K562 (cell line): ENCODE measurements at regions not wholly inside any gene's neighbourhood (a gene's known extent, or its start where the extent isn't known, plus 50 kb on each side); places are given as distances from the start of the nearest gene placed in this dataset.

Experiments used
- ATF3 ChIP-seq, 2 experiments: fragments of 450-650 bp in 1 of 2; sonication (generic) in 1 of 2; formaldehyde crosslinking in 1 of 2; IDR thresholded peaks in 1 of 2; conservative IDR thresholded peaks in 1 of 2; 2 replicates each; pipeline versions ENCODE4 v1.6.1 to v1.8.1; 2016 to 2023; ENCODE audit warnings: mild to moderate bottlenecking in 2 of 2, moderate library complexity in 2 of 2, inconsistent platforms in 1 of 2, missing genetic modification reagents in 1 of 2
- CTCF ChIP-seq, 3 experiments: IDR thresholded peaks in 2 of 3; conservative IDR thresholded peaks in 1 of 3; 2 replicates each; pipeline ENCODE4 v1.5.1; 2011 to 2012; ENCODE audit warnings: low read length in 3 of 3, mild to moderate bottlenecking in 3 of 3, control low read depth in 2 of 3, improper control_type of control experiment in 1 of 3, inconsistent platforms in 1 of 3, low read depth in 1 of 3, mixed read lengths in 1 of 3, moderate library complexity in 1 of 3; ENCODE audit not compliant: insufficient read depth in 2 of 3
- JUND ChIP-seq, 2 experiments: IDR thresholded peaks; 2 replicates in 1 of 2; 3 replicates in 1 of 2; pipeline ENCODE4 v1.6.1; 2011; ENCODE audit warnings: borderline replicate concordance in 2 of 2, low read depth in 2 of 2, low read length in 2 of 2, improper control_type of control experiment in 1 of 2, missing biosample characterization in 1 of 2, missing genetic modification characterization in 1 of 2, missing genetic modification reagents in 1 of 2
- MEF2A ChIP-seq: IDR thresholded peaks from 2 replicates; pipeline ENCODE4 v1.6.1; 2011; ENCODE audit warnings: low read depth, mild to moderate bottlenecking, low read length, moderate library complexity; ENCODE audit not compliant: control insufficient read depth
- POLR2AphosphoS5 ChIP-seq: IDR thresholded peaks from 2 replicates; pipeline ENCODE4 v1.6.1; 2011; ENCODE audit warnings: mild to moderate bottlenecking, low read depth, low read length, moderate library complexity; ENCODE audit not compliant: control insufficient read depth, insufficient read depth
- SRF ChIP-seq, 2 experiments: fragments of 250-450, 450-650 bp in 1 of 2; sonication (Bioruptor Pico) in 1 of 2; sonication (generic) in 1 of 2; formaldehyde crosslinking; IDR thresholded peaks; 2 replicates each; pipeline versions ENCODE4 v1.5.0 to v1.5.1; 2020 to 2022; ENCODE audit warnings: mild to moderate bottlenecking in 1 of 2, missing genetic modification reagents in 1 of 2
- ZNF232 ChIP-seq: sonication (generic); formaldehyde crosslinking; IDR thresholded peaks from 2 replicates; pipeline ENCODE4 v1.8.0; 2022; ENCODE audit warnings: mild to moderate bottlenecking, missing genetic modification reagents
- ZNF436 ChIP-seq: fragments of 250-450, 450-650 bp; sonication (Bioruptor Pico); formaldehyde crosslinking; IDR thresholded peaks from 2 replicates; pipeline ENCODE4 v1.7.0; 2020; ENCODE audit warnings: mild to moderate bottlenecking
- TF ChIP-seq, protein P1 (sequence below): sonication (generic); formaldehyde crosslinking; IDR thresholded peaks from 2 replicates; pipeline ENCODE4 v1.4.0; 2020; ENCODE audit warnings: mild to moderate bottlenecking, missing genetic modification reagents
- TF ChIP-seq, protein P2 (sequence below): sonication (generic); formaldehyde crosslinking; IDR thresholded peaks from 2 replicates; pipeline ENCODE4 v1.8.0; 2022; ENCODE audit warnings: missing genetic modification reagents, mild to moderate bottlenecking, moderate library complexity, borderline replicate concordance

DNA sequence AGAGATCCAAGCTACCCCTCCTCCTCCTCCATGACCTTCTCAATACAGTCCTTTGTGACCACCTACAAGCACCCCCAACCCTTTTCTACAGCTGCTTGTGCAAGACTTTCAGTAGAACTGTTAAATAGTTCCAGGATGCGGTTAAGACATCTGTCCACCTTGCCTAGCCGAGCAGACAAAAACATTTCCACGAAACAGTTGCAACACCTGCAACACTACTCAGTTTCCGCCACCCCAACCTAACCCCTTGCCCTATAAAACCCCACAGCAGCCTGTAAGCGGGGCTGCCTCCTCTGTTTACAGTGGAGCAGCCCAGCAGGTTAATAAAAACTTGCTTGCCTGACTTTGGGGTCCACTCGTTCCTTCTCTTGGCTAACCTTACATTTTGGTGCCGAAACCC, 1803.5 kb upstream of the CDH6 start:
- TF ChIP-seq, protein P1, sequence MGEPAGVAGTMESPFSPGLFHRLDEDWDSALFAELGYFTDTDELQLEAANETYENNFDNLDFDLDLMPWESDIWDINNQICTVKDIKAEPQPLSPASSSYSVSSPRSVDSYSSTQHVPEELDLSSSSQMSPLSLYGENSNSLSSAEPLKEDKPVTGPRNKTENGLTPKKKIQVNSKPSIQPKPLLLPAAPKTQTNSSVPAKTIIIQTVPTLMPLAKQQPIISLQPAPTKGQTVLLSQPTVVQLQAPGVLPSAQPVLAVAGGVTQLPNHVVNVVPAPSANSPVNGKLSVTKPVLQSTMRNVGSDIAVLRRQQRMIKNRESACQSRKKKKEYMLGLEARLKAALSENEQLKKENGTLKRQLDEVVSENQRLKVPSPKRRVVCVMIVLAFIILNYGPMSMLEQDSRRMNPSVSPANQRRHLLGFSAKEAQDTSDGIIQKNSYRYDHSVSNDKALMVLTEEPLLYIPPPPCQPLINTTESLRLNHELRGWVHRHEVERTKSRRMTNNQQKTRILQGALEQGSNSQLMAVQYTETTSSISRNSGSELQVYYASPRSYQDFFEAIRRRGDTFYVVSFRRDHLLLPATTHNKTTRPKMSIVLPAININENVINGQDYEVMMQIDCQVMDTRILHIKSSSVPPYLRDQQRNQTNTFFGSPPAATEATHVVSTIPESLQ (CRISPR knock-in tag) = no peak
- TF ChIP-seq CTCF (IDR thresholded peaks at IDR 0.05 in 2 of 3, conservative IDR thresholded peaks at IDR 0.05 in 1 of 3; ENCODE audit: insufficient read depth in 2 of 3, low read depth in 1 of 3, low read length in 3 of 3) (no peak), SRF (CRISPR knock-in tag; IDR thresholded peaks at IDR 0.05) (no peak), ATF3 (IDR thresholded peaks at IDR 0.05) (no peak), ATF3 (CRISPR knock-in tag; conservative IDR thresholded peaks at IDR 0.05) (no peak), ZNF436 (CRISPR knock-in tag) (no peak), POLR2AphosphoS5 (no peak), JUND (IDR thresholded peaks at IDR 0.05; ENCODE audit: borderline replicate concordance, low read depth, low read length) (no peak), JUND (tag; IDR thresholded peaks at IDR 0.05; ENCODE audit: borderline replicate concordance, low read depth, low read length) (no peak), MEF2A (no peak), ZNF232 (CRISPR knock-in tag) (no peak)
- TF ChIP-seq, protein P2, sequence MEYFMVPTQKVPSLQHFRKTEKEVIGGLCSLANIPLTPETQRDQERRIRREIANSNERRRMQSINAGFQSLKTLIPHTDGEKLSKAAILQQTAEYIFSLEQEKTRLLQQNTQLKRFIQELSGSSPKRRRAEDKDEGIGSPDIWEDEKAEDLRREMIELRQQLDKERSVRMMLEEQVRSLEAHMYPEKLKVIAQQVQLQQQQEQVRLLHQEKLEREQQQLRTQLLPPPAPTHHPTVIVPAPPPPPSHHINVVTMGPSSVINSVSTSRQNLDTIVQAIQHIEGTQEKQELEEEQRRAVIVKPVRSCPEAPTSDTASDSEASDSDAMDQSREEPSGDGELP (CRISPR knock-in tag) = no peak
